ENCODE measurements at regions not wholly inside any gene's neighbourhood (a gene's known extent, or its start where the extent isn't known, plus 50 kb on each side); places are given as distances from the start of the nearest gene placed in this dataset.

- H3K9me3 ChIP-seq (ENCODE audit: low read length): no peaks in the 10 kb centered on the region
- no peaks in the 10 kb centered on the region for H3K79me2 ChIP-seq (ENCODE audit: low read length)
- POLR2A ChIA-PET (ENCODE audit: unreplicated experiment): no interaction called here
- H3K27ac ChIP-seq (ENCODE audit: low read length): no peak overlapping the region
- no peaks in the 10 kb centered on the region for H3K9me2 ChIP-seq (replicated peaks; ENCODE audit: low read length)
- BruUV-seq (replicated peaks): no TSS peak
- H2AFZ ChIP-seq (ENCODE audit: low read length): no peak overlapping the region
- H3F3A ChIP-seq (ENCODE audit: low read length, unreplicated experiment): no peaks in the 10 kb centered on the region
- H3K36me3 ChIP-seq (ENCODE audit: low read depth, low read length): no peaks in the 10 kb centered on the region
- H4K20me1 ChIP-seq (ENCODE audit: low read length): no peaks in the 10 kb centered on the region
- CTCF ChIA-PET: no interaction called here
- no peak overlapping the region for H3K4me3 ChIP-seq (ENCODE audit: low read length)
- ATAC-seq (no peak), DNase-seq (no peak)
- H3K4me2 ChIP-seq (ENCODE audit: low read length): no peak overlapping the region
- TF ChIP-seq EZH2phosphoT487 (IDR thresholded peaks at IDR 0.05; ENCODE audit: borderline replicate concordance, low read length): no peak
- TF ChIP-seq EZH2 (IDR thresholded peaks at IDR 0.05; ENCODE audit: low read length, unreplicated experiment): no peak
- TF ChIP-seq, protein P1, sequence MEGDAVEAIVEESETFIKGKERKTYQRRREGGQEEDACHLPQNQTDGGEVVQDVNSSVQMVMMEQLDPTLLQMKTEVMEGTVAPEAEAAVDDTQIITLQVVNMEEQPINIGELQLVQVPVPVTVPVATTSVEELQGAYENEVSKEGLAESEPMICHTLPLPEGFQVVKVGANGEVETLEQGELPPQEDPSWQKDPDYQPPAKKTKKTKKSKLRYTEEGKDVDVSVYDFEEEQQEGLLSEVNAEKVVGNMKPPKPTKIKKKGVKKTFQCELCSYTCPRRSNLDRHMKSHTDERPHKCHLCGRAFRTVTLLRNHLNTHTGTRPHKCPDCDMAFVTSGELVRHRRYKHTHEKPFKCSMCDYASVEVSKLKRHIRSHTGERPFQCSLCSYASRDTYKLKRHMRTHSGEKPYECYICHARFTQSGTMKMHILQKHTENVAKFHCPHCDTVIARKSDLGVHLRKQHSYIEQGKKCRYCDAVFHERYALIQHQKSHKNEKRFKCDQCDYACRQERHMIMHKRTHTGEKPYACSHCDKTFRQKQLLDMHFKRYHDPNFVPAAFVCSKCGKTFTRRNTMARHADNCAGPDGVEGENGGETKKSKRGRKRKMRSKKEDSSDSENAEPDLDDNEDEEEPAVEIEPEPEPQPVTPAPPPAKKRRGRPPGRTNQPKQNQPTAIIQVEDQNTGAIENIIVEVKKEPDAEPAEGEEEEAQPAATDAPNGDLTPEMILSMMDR (conservative IDR thresholded peaks at IDR 0.05; ENCODE audit: low read depth, low read length): no peak
- H3K4me1 ChIP-seq (ENCODE audit: insufficient read depth, low read length): no peaks in the 10 kb centered on the region
- no peak overlapping the region for H3K9ac ChIP-seq (ENCODE audit: low read length)
- intact Hi-C loops (cut with micrococcal nuclease): no loop called here
- H3K27me3 ChIP-seq (ENCODE audit: low read length): no peaks in the 10 kb centered on the region
Observed at GRCh38 chr4:170723171-170723570, 633.4 kb upstream of the AADAT start.

DNA sequence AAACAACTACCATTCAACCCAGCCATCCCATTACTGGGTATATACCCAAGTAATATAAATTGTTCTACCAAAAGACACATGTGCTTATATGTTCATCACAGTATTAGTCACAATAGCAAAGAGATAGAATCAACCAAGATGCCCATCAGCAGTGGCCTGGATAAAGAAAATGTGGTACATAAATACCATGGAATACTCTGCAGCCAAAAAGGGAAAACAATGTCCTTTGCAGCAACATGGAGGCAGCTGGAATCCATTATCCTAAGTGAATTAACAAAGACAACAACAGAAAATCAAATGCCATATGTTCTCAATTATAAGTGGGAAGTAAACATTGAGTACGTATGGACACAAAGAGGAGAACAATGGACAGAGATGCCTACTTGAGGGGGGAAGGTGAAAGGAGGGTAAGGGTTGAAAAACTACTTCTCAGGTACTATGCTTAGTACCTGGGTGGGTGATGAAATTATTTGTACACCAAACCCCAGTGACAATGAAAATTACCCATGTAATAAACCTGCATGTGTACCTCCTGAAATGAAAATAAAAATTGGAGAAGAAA, 632.1 kb upstream of the AADAT start:
- no peak overlapping the region for H3K27ac ChIP-seq (ENCODE audit: low read length)
- no peak overlapping the region for H3K9ac ChIP-seq (ENCODE audit: low read length)
- no peaks in the 10 kb centered on the region for H3K9me3 ChIP-seq (ENCODE audit: low read length)
- no peak overlapping the region for H3K4me3 ChIP-seq (ENCODE audit: low read length)
- no peaks in the 10 kb centered on the region for H3K9me2 ChIP-seq (replicated peaks; ENCODE audit: low read length)
- no TSS peak for BruUV-seq (replicated peaks)
- ChIA-PET POLR2A (ENCODE audit: unreplicated experiment) (no interaction called here), CTCF (no interaction called here)
- no peaks in the 10 kb centered on the region for H4K20me1 ChIP-seq (ENCODE audit: low read length)
- no peak for TF ChIP-seq EZH2phosphoT487 (IDR thresholded peaks at IDR 0.05; ENCODE audit: borderline replicate concordance, low read length)
- TF ChIP-seq, protein P1 (conservative IDR thresholded peaks at IDR 0.05; ENCODE audit: low read depth, low read length): no peak
- TF ChIP-seq EZH2 (IDR thresholded peaks at IDR 0.05; ENCODE audit: low read length, unreplicated experiment): no peak
- ATAC-seq (no peak), DNase-seq (no peak)
- H3K4me2 ChIP-seq (ENCODE audit: low read length): no peak overlapping the region
- no peaks in the 10 kb centered on the region for H3K36me3 ChIP-seq (ENCODE audit: low read depth, low read length)
- no peaks in the 10 kb centered on the region for H3K79me2 ChIP-seq (ENCODE audit: low read length)
- no peaks in the 10 kb centered on the region for H3F3A ChIP-seq (ENCODE audit: low read length, unreplicated experiment)
- H2AFZ ChIP-seq (ENCODE audit: low read length): no peak overlapping the region
- intact Hi-C loops (cut with micrococcal nuclease): no loop called here
- H3K4me1 ChIP-seq (ENCODE audit: insufficient read depth, low read length): no peaks in the 10 kb centered on the region
- no peaks in the 10 kb centered on the region for H3K27me3 ChIP-seq (ENCODE audit: low read length)

- ATAC-seq: no peak
- no peak overlapping the region for H3K27ac ChIP-seq (ENCODE audit: low read length)
- H3K4me1 ChIP-seq (ENCODE audit: insufficient read depth, low read length): no peaks in the 10 kb centered on the region
- H3K9ac ChIP-seq (ENCODE audit: low read length): no peak overlapping the region
- TF ChIP-seq, protein P1 (conservative IDR thresholded peaks at IDR 0.05; ENCODE audit: low read depth, low read length): peak; percentile 34; the same call in 1 of the 2 replicates
- TF ChIP-seq EZH2phosphoT487 (IDR thresholded peaks at IDR 0.05; ENCODE audit: borderline replicate concordance, low read length): no peak
- H4K20me1 ChIP-seq (ENCODE audit: low read length): no peaks in the 10 kb centered on the region
- no TSS peak for BruUV-seq (replicated peaks)
- H3K4me2 ChIP-seq (ENCODE audit: low read length): no peak overlapping the region
- no peak overlapping the region for H3K4me3 ChIP-seq (ENCODE audit: low read length)
- no peaks in the 10 kb centered on the region for H3K27me3 ChIP-seq (ENCODE audit: low read length)
- no peaks in the 10 kb centered on the region for H3K79me2 ChIP-seq (ENCODE audit: low read length)
- CTCF ChIA-PET: no interaction called here
- H3K36me3 ChIP-seq (ENCODE audit: low read depth, low read length): no peaks in the 10 kb centered on the region
- H3K9me2 ChIP-seq (replicated peaks; ENCODE audit: low read length): no peaks in the 10 kb centered on the region
- POLR2A ChIA-PET (ENCODE audit: unreplicated experiment): no interaction called here
- intact Hi-C loops (cut with micrococcal nuclease): no loop called here
- no peaks in the 10 kb centered on the region for H3F3A ChIP-seq (ENCODE audit: low read length, unreplicated experiment)
- H3K9me3 ChIP-seq (ENCODE audit: low read length): no peaks in the 10 kb centered on the region
- DNase-seq: peak; percentile 7
- H2AFZ ChIP-seq (ENCODE audit: low read length): no peak overlapping the region
Observed at GRCh38 chr4:170716868-170717267, 627.1 kb upstream of the AADAT start.
